Kidney (tissue), 13 donors: ENCODE measurements at regions not wholly inside any gene's neighbourhood (a gene's known extent, or its start where the extent isn't known, plus 50 kb on each side); places are given as distances from the start of the nearest gene placed in this dataset.

Source experiments
- DNase-seq, 5 donors: peaks; one replicate each; pipeline ENCODE4 v3.0.0-alpha.2; 2013 to 2020
- FAIRE-seq: peaks from 2 replicates; lab custom pipeline; 2012; peaks lifted over from hg19 to GRCh38; lab: Jason Lieb, UNC
- H3K27ac ChIP-seq, 2 donors: one replicate each; pipeline ENCODE4 v1.7.0; 2013; ENCODE audit warnings: low read depth in 2 of 2, low read length in 2 of 2, inconsistent platforms in 1 of 2
- H3K27me3 ChIP-seq: one replicate; pipeline ENCODE4 v1.7.1; 2013; ENCODE audit warnings: low read length, inconsistent platforms; ENCODE audit not compliant: control insufficient read depth, insufficient read depth
- H3K36me3 ChIP-seq, 3 donors: one replicate each; pipeline versions ENCODE4 v1.7.0 to v1.7.1; 2013; ENCODE audit warnings: low read length in 3 of 3, control low read depth in 1 of 3, inconsistent platforms in 1 of 3; ENCODE audit not compliant: insufficient read depth in 3 of 3, control insufficient read depth in 2 of 3
- H3K4me1 ChIP-seq, 3 donors: one replicate each; pipeline versions ENCODE4 v1.7.0 to v1.7.1; 2013; ENCODE audit warnings: low read length in 3 of 3, inconsistent platforms in 1 of 3, low read depth in 1 of 3; ENCODE audit not compliant: control insufficient read depth in 2 of 3, insufficient read depth in 2 of 3
- H3K4me3 ChIP-seq, 3 donors: one replicate each; pipeline versions ENCODE4 v1.7.0 to v1.8.1; 2013; ENCODE audit warnings: low read length in 3 of 3, control low read depth in 1 of 3, inconsistent platforms in 1 of 3
- H3K9ac ChIP-seq, 3 donors: one replicate each; pipeline versions ENCODE4 v1.7.0 to v1.7.1; 2013; ENCODE audit warnings: low read length in 3 of 3, control low read depth in 1 of 3, inconsistent platforms in 1 of 3
- H3K9me3 ChIP-seq, 3 donors: one replicate each; pipeline versions ENCODE4 v1.7.0 to v1.7.1; 2013; ENCODE audit warnings: low read length in 3 of 3, control low read depth in 1 of 3, inconsistent platforms in 1 of 3; ENCODE audit not compliant: control insufficient read depth in 2 of 3, insufficient read depth in 1 of 3
- intact Hi-C: fragments of 100-400 bp; cut with DNase I; formaldehyde crosslinking; loops from one replicate; pipeline ENCODE4 v1.11.1; 2022
- TF ChIP-seq, protein P1 (sequence below): IDR thresholded peaks from 3 replicates; pipeline ENCODE4 v1.5.1; 2012; ENCODE audit warnings: mild to moderate bottlenecking, moderate library complexity, borderline replicate concordance; ENCODE audit not compliant: insufficient read depth; ENCODE audit errors: extremely low read depth
- donor health status: control.
- donor health status: control.
- donor health status: control.
- donor health status: control.
- donor health status: control.
- donor health status: DM: yes; HTN: yes; CAD: no.
- donor health status: Normal renal cell carcinoma (clear cell type).

DNA sequence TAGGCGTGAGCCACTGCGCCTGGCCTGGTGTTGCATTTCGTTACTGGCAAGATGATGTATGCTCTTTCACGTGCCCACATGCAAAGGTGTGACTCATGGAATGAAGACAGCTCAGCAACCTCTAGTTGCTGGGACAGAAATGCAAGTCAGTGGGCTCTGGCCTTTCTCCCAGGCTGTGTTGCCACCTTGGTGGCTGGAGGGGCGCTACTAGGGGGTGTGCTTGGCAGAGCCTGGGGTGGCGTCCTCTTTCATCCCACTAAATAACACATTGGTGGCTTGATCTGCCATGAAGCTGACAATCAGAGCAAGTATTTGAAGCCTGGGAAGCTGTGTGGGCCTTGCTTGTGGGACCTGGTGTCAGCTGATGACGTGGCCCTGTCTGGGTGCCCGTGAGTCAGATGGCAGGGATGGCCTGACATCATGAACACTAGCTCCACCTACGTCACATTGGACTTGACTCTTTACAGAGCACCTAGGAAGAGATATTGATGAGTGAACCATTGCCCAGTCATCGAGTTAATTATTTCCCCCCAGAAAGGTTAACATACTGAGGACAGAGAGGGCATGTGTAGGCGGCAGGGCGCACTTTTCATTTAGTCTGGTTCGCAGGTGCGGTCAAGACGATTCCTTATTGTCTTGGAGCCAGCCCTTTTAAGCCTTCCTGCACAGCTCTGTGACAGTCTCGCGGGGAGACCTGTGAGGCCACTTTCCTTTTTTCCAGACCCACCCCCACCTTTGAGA, 154.2 kb downstream of the TM9SF2 start:
- intact Hi-C loops: loop anchor here (10.0 kb wide), 1 partner anchor 869 kb away; no protein-coding TSS in a partner anchor
- peak overlapping the region in 1 of 3 donors; percentile 57 for H3K9ac ChIP-seq
- peak overlapping the region; percentile 58 to 75 for H3K27ac ChIP-seq
- TF ChIP-seq, protein P1, sequence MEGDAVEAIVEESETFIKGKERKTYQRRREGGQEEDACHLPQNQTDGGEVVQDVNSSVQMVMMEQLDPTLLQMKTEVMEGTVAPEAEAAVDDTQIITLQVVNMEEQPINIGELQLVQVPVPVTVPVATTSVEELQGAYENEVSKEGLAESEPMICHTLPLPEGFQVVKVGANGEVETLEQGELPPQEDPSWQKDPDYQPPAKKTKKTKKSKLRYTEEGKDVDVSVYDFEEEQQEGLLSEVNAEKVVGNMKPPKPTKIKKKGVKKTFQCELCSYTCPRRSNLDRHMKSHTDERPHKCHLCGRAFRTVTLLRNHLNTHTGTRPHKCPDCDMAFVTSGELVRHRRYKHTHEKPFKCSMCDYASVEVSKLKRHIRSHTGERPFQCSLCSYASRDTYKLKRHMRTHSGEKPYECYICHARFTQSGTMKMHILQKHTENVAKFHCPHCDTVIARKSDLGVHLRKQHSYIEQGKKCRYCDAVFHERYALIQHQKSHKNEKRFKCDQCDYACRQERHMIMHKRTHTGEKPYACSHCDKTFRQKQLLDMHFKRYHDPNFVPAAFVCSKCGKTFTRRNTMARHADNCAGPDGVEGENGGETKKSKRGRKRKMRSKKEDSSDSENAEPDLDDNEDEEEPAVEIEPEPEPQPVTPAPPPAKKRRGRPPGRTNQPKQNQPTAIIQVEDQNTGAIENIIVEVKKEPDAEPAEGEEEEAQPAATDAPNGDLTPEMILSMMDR: no peak
- no peak for FAIRE-seq
- DNase-seq: peak in 3 of 5 donors; percentile 51 to 61 (median 52)
- no peaks in the 10 kb centered on the region for H3K36me3 ChIP-seq
- H3K4me3 ChIP-seq: peak overlapping the region in 1 of 3 donors; percentile 59
- H3K4me1 ChIP-seq: peaks cover 0 to 4% (median 2%) of the 10 kb centered on the region in 3 donors
- no peaks in the 10 kb centered on the region for H3K9me3 ChIP-seq
- H3K27me3 ChIP-seq: no peaks in the 10 kb centered on the region

DNA sequence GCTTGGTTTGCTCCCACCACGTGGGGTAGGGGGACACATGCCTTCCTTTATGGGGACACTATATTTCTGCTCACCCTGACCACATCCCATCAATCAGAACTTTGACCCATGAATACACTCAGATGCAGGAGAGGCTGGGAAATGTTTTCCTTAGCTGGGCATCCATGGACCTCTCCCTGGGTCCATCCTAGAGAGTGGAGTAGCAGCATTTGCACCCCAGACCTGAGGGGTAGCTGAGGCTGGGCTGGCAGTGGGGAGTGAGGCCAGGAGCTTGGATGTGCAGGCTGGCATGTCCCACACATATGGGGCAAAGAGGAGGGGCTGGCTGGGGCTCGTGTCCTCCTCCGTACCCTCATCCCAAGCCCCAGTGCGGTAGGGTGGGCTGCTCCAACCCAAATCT, 152.8 kb downstream of the TM9SF2 start:
- Histone ChIP-seq H3K9me3 (no peaks in the 10 kb centered on the region), H3K27me3 (no peaks in the 10 kb centered on the region), H3K4me1 (peaks cover 0 to 4% (median 2%) of the 10 kb centered on the region in 3 donors), H3K27ac (no peak overlapping the region), H3K4me3 (no peak overlapping the region), H3K36me3 (no peaks in the 10 kb centered on the region), H3K9ac (no peak overlapping the region)
- FAIRE-seq (no peak), DNase-seq (no peak)
- intact Hi-C loops: loop anchor here (10.0 kb wide), 1 partner anchor 871 kb away; no protein-coding TSS in a partner anchor
- TF ChIP-seq, protein P1: no peak

DNA sequence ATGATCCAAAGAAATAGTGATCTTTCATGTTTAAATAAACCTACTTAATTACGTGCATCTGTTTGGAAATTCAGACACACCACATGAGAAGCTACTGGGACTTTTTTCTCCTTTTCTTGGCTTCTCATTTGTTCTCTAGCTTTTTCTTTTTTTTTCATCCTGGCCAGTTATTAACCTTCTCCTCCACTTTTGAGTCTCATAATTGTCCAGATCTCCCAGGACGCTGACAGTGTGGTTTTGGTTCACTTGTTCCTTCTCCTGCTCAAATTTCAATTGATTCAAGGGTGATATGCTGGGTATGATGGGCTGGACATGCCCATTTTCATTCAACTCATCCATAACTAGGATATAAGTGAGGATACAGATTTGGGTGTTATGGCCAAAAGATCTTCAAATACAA, 152.3 kb downstream of the TM9SF2 start:
- FAIRE-seq (no peak), DNase-seq (no peak)
- H3K4me1 ChIP-seq: peaks cover 0 to 4% (median 2%) of the 10 kb centered on the region in 3 donors
- no peak overlapping the region for H3K9ac ChIP-seq
- no peak overlapping the region for H3K4me3 ChIP-seq
- H3K9me3 ChIP-seq: no peaks in the 10 kb centered on the region
- intact Hi-C loops: loop anchor here (10.0 kb wide), 1 partner anchor 871 kb away; no protein-coding TSS in a partner anchor
- H3K36me3 ChIP-seq: no peaks in the 10 kb centered on the region
- TF ChIP-seq, protein P1: no peak
- H3K27ac ChIP-seq: no peak overlapping the region
- no peaks in the 10 kb centered on the region for H3K27me3 ChIP-seq
